Vagina (tissue), 2 donors: ENCODE measurements at regions not wholly inside any gene's neighbourhood (a gene's known extent, or its start where the extent isn't known, plus 50 kb on each side); places are given as distances from the start of the nearest gene placed in this dataset.

Experiments
- DNase-seq, 2 donors: peaks; one replicate each; pipeline ENCODE4 v3.0.0-alpha.2; 2017; ENCODE audit errors: extremely low spot score in 2 of 2
- H3K27ac ChIP-seq: fragments of 200-600 bp; sonication (generic); one replicate; pipeline ENCODE4 v1.5.1; 2019
- H3K27me3 ChIP-seq: fragments of 200-600 bp; sonication (generic); one replicate; pipeline ENCODE4 v1.5.1; 2019
- H3K36me3 ChIP-seq, 2 donors: fragments of 200-600 bp; sonication (generic); one replicate each; pipeline ENCODE4 v1.5.1; 2017 to 2019
- H3K4me1 ChIP-seq: fragments of 200-600 bp; sonication (generic); one replicate; pipeline ENCODE4 v1.5.1; 2019
- H3K4me3 ChIP-seq, 2 donors: fragments of 200-600 bp; sonication (generic); 1 replicate in 1 of 2; 2 replicates in 1 of 2; pipeline ENCODE4 v1.5.1; 2016 to 2019
- H3K9me3 ChIP-seq: fragments of 200-600 bp; sonication (generic); one replicate; pipeline ENCODE4 v1.5.1; 2019
- POLR2A ChIP-seq, 2 donors: fragments of 450-650 bp; IDR thresholded peaks; one replicate each; pipeline ENCODE4 v1.6.1; 2017; ENCODE audit warnings: antibody characterized with exemption in 2 of 2, mild to moderate bottlenecking in 2 of 2, moderate library complexity in 2 of 2
- POLR2AphosphoS5 ChIP-seq, 2 donors: sonication (generic); formaldehyde crosslinking; IDR thresholded peaks; one replicate each; pipeline ENCODE4 v1.9.0; 2017; ENCODE audit warnings: antibody characterized with exemption in 2 of 2, mild to moderate bottlenecking in 2 of 2, low read depth in 1 of 2; ENCODE audit not compliant: insufficient read depth in 1 of 2
- intact Hi-C: fragments of 100-400 bp; cut with DNase I; formaldehyde crosslinking; loops from one replicate; pipeline ENCODE4 v1.15.1; 2023
- TF ChIP-seq, protein P1 (sequence below), 3 experiments: fragments of 450-650 bp in 2 of 3; fragments of 200-600 bp in 1 of 3; sonication (generic) in 1 of 3; IDR thresholded peaks; one replicate each; pipeline ENCODE4 v1.5.1; 2017 to 2019; ENCODE audit warnings: antibody characterized with exemption in 3 of 3, mild to moderate bottlenecking in 2 of 3, moderate library complexity in 2 of 3

- Histone ChIP-seq H3K36me3 (no peaks in the 10 kb centered on the region), H3K27me3 (no peaks in the 10 kb centered on the region), H3K4me3 (no peak overlapping the region), H3K4me1 (no peaks in the 10 kb centered on the region), H3K27ac (no peak overlapping the region), H3K9me3 (no peaks in the 10 kb centered on the region)
- TF ChIP-seq POLR2A (IDR thresholded peaks at IDR 0.05) = no peak
- TF ChIP-seq, protein P1, sequence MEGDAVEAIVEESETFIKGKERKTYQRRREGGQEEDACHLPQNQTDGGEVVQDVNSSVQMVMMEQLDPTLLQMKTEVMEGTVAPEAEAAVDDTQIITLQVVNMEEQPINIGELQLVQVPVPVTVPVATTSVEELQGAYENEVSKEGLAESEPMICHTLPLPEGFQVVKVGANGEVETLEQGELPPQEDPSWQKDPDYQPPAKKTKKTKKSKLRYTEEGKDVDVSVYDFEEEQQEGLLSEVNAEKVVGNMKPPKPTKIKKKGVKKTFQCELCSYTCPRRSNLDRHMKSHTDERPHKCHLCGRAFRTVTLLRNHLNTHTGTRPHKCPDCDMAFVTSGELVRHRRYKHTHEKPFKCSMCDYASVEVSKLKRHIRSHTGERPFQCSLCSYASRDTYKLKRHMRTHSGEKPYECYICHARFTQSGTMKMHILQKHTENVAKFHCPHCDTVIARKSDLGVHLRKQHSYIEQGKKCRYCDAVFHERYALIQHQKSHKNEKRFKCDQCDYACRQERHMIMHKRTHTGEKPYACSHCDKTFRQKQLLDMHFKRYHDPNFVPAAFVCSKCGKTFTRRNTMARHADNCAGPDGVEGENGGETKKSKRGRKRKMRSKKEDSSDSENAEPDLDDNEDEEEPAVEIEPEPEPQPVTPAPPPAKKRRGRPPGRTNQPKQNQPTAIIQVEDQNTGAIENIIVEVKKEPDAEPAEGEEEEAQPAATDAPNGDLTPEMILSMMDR (IDR thresholded peaks at IDR 0.05) = no peak
- no peak for TF ChIP-seq POLR2AphosphoS5 (IDR thresholded peaks at IDR 0.05; ENCODE audit: insufficient read depth in 1 of 2, low read depth in 1 of 2)
- intact Hi-C loops = no loop called here
- DNase-seq = no peak
Observed at GRCh38 chr13:65103351-65103750, 2126.8 kb downstream of the PCDH9 start.

DNA sequence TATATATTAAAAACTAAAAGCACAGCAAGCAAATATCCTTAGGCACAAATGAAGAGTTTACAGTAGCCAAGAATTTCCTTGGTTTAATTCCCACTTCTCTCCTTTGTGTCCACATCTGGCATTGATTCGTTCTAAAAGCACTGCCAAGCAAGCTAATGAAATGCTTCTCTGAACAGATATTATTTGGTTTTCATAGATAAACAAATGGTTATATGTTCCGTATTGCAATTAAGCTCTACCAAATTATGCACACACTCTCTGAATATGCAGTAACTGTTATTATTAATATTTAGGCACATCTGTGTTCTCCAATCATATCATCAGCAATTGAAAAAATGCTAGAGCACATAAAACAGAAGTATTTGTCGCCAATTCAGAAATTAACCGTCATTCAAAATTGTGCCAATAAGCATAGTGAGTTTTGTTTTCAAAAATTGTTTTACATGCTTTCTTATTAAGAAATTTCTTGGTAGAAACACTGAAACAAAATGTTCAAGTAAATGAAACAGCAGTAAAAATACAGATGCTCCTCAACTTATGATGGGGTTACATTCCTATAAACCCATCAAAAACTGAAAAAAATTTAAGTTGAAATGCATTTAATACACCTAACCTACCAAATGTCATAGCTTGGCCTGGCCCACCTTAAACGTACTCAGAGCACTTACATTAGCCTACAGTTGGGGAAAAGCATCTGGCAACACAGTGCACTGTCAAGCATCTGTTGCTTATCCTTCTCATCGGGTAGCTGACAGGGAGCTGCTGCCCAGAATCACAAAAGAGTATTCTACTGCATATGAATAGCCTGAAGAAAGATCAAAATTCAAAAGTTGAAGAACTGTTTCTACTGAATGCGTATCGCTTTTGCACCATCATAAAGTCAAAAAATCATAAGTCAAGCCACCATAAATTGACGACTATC is 2134.7 kb downstream of the PCDH9 start:
- TF ChIP-seq, protein P1 (IDR thresholded peaks at IDR 0.05) = no peak
- no peak for DNase-seq
- Histone ChIP-seq H3K27ac (no peak overlapping the region), H3K4me3 (no peak overlapping the region), H3K9me3 (no peaks in the 10 kb centered on the region), H3K27me3 (no peaks in the 10 kb centered on the region), H3K4me1 (no peaks in the 10 kb centered on the region), H3K36me3 (no peaks in the 10 kb centered on the region)
- intact Hi-C loops = no loop called here

DNA sequence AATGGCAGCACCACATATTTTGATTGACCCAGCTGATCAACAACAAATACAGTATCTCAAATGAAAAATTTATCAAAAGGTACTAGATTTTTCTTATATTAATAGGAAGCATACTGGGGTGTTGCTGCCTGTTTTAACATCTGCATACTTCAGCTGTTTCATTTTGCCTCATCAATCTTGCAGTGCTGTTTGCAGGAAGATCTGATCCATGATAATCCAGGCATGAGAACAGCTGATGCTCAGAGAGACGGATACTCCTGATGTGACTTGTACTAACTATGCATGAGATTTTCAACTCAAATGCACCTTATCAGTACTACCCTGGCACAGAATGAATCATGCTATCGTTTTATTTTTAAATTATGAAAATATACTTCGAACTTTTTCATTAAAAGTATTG is 2136.8 kb downstream of the PCDH9 start:
- Histone ChIP-seq H3K9me3 (no peaks in the 10 kb centered on the region), H3K27me3 (no peaks in the 10 kb centered on the region), H3K4me3 (no peak overlapping the region), H3K27ac (no peak overlapping the region), H3K4me1 (no peaks in the 10 kb centered on the region), H3K36me3 (no peaks in the 10 kb centered on the region)
- intact Hi-C loops = no loop called here
- DNase-seq = no peak
- TF ChIP-seq, protein P1 (IDR thresholded peaks at IDR 0.05) = no peak
- no peak for TF ChIP-seq POLR2A (IDR thresholded peaks at IDR 0.05)
- no peak for TF ChIP-seq POLR2AphosphoS5 (IDR thresholded peaks at IDR 0.05; ENCODE audit: insufficient read depth in 1 of 2, low read depth in 1 of 2)

- H3K9me3 ChIP-seq = no peaks in the 10 kb centered on the region
- intact Hi-C loops = no loop called here
Observed at GRCh38 chr13:65091031-65091430, 2139.1 kb downstream of the PCDH9 start.

DNA sequence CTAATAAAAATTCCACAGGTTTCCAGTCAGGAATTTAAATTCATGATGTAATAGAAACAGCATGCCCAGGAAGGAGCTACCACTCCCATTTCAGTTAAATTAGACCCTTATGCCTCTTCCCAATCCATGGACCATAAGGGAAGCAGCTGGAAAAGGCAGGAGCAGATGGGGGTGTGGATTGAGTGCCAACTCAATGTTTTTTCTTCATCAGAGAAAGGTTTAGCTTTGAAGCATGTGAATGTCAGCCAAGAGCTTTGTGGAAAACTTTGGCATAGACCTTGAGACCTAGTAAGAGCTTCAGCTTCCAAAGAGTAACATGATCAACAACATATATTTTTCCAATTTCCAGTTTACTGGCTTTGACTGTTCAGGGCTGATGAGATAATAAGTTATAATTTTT is 2139.9 kb downstream of the PCDH9 start:
- DNase-seq = no peak
- Histone ChIP-seq H3K4me1 (no peaks in the 10 kb centered on the region), H3K27me3 (no peaks in the 10 kb centered on the region), H3K4me3 (no peak overlapping the region), H3K27ac (no peak overlapping the region), H3K9me3 (no peaks in the 10 kb centered on the region), H3K36me3 (no peaks in the 10 kb centered on the region)
- intact Hi-C loops = no loop called here
- TF ChIP-seq, protein P1 (IDR thresholded peaks at IDR 0.05) = no peak
- TF ChIP-seq POLR2AphosphoS5 (IDR thresholded peaks at IDR 0.05; ENCODE audit: insufficient read depth in 1 of 2, low read depth in 1 of 2) (no peak), POLR2A (IDR thresholded peaks at IDR 0.05) (no peak)

More at GRCh38 chr13:65091031-65091430, 2139.1 kb downstream of the PCDH9 start:
- DNase-seq = no peak
- H3K4me1 ChIP-seq = no peaks in the 10 kb centered on the region
- H3K27ac ChIP-seq = no peak overlapping the region
- TF ChIP-seq, protein P1 (IDR thresholded peaks at IDR 0.05) = no peak
- TF ChIP-seq POLR2A (IDR thresholded peaks at IDR 0.05) (no peak), POLR2AphosphoS5 (IDR thresholded peaks at IDR 0.05; ENCODE audit: insufficient read depth in 1 of 2, low read depth in 1 of 2) (no peak)
- H3K36me3 ChIP-seq = no peaks in the 10 kb centered on the region
- no peak overlapping the region for H3K4me3 ChIP-seq
- H3K27me3 ChIP-seq = no peaks in the 10 kb centered on the region
